Esophagus muscularis mucosa (tissue), 4 donors: ENCODE measurements at regions not wholly inside any gene's neighbourhood (a gene's known extent, or its start where the extent isn't known, plus 50 kb on each side); places are given as distances from the start of the nearest gene placed in this dataset.

Source experiments
- DNase-seq: peaks from one replicate; pipeline ENCODE4 v3.0.0-alpha.2; 2017; ENCODE audit errors: extremely low spot score
- H3K27ac ChIP-seq, 4 donors: fragments of 200-600 bp; sonication (generic); replicated peaks in 1 of 4; 1 replicate in 3 of 4; 2 replicates in 1 of 4; pipeline ENCODE4 v1.5.1; 2016 to 2019; ENCODE audit warnings: mild to moderate bottlenecking in 1 of 4
- H3K27me3 ChIP-seq, 4 donors: fragments of 200-600 bp; sonication (generic); one replicate each; pipeline versions ENCODE4 v1.5.1 to v1.6.0; 2016 to 2019
- H3K36me3 ChIP-seq, 4 donors: fragments of 200-600 bp; sonication (generic); one replicate each; pipeline ENCODE4 v1.5.1; 2016 to 2019
- H3K4me1 ChIP-seq, 4 donors: fragments of 200-600 bp; sonication (generic); one replicate each; pipeline ENCODE4 v1.5.1; 2016 to 2019
- H3K4me3 ChIP-seq, 4 donors: fragments of 200-600 bp; sonication (generic); 1 replicate in 2 of 4; 2 replicates in 2 of 4; pipeline ENCODE4 v1.5.1; 2016 to 2019; ENCODE audit warnings: mild to moderate bottlenecking in 4 of 4, moderate library complexity in 1 of 4
- H3K9me3 ChIP-seq, 4 donors: fragments of 200-600 bp; sonication (generic); 1 replicate in 3 of 4; 2 replicates in 1 of 4; pipeline ENCODE4 v1.5.1; 2016 to 2019
- EP300 ChIP-seq: sonication (generic); formaldehyde crosslinking; IDR thresholded peaks from one replicate; pipeline ENCODE4 v1.6.1; 2017; ENCODE audit warnings: antibody characterized with exemption
- POLR2A ChIP-seq: fragments of 450-650 bp; IDR thresholded peaks from one replicate; pipeline ENCODE4 v1.6.1; 2017; ENCODE audit warnings: antibody characterized with exemption, moderate library complexity, mild to moderate bottlenecking, low read depth
- POLR2AphosphoS5 ChIP-seq, 2 donors: sonication (generic); formaldehyde crosslinking; IDR thresholded peaks; one replicate each; pipeline ENCODE4 v1.6.1; 2017; ENCODE audit warnings: antibody characterized with exemption in 2 of 2
- WGBS: methylation state at CpG from one replicate; pipeline ENCODE4 v1.1.5; 2018; 5-methylcytosine and 5-hydroxymethylcytosine counted together
- intact Hi-C: fragments of 100-400 bp; cut with DNase I; formaldehyde crosslinking; loops from one replicate; pipeline ENCODE4 v1.15.1; 2023
- TF ChIP-seq, protein P1 (sequence below), 3 experiments: fragments of 200-600 bp in 2 of 3; fragments of 450-650 bp in 1 of 3; sonication (generic) in 2 of 3; IDR thresholded peaks; one replicate each; pipeline ENCODE4 v1.5.1; 2017 to 2019; ENCODE audit warnings: antibody characterized with exemption in 3 of 3, mild to moderate bottlenecking in 2 of 3, moderate library complexity in 1 of 3

DNA sequence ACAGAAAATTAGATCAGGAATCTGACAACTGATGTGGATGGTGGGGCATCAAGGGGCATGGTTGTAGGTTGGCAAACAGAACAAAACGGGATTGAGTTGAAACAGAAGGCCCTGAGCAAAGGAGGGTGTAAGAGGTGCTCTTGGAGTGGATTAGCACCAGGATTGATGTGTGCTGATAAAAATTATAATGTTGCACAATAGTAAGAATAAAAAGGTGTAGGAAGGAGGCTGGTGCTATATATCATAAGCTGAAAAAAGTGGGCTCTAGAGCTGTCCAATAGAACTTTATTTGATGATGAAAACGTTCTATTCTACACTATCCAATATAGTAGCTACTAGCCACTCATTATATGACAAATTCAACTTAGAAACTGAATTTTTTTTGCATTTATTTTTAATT is 263.1 kb upstream of the GYPC start:
- Histone ChIP-seq H3K27me3 (no peaks in the 10 kb centered on the region), H3K27ac (no peak overlapping the region), H3K36me3 (no peaks in the 10 kb centered on the region), H3K9me3 (no peaks in the 10 kb centered on the region), H3K4me1 (no peaks in the 10 kb centered on the region), H3K4me3 (no peak overlapping the region)
- intact Hi-C loops: no loop called here
- TF ChIP-seq POLR2A: no peak
- TF ChIP-seq, protein P1, sequence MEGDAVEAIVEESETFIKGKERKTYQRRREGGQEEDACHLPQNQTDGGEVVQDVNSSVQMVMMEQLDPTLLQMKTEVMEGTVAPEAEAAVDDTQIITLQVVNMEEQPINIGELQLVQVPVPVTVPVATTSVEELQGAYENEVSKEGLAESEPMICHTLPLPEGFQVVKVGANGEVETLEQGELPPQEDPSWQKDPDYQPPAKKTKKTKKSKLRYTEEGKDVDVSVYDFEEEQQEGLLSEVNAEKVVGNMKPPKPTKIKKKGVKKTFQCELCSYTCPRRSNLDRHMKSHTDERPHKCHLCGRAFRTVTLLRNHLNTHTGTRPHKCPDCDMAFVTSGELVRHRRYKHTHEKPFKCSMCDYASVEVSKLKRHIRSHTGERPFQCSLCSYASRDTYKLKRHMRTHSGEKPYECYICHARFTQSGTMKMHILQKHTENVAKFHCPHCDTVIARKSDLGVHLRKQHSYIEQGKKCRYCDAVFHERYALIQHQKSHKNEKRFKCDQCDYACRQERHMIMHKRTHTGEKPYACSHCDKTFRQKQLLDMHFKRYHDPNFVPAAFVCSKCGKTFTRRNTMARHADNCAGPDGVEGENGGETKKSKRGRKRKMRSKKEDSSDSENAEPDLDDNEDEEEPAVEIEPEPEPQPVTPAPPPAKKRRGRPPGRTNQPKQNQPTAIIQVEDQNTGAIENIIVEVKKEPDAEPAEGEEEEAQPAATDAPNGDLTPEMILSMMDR (IDR thresholded peaks at IDR 0.05): no peak
- TF ChIP-seq POLR2AphosphoS5 (IDR thresholded peaks at IDR 0.05): no peak
- TF ChIP-seq EP300: no peak
- 78% methylated on average over 2 of the region's 2 CpGs for WGBS
- no peak for DNase-seq

DNA sequence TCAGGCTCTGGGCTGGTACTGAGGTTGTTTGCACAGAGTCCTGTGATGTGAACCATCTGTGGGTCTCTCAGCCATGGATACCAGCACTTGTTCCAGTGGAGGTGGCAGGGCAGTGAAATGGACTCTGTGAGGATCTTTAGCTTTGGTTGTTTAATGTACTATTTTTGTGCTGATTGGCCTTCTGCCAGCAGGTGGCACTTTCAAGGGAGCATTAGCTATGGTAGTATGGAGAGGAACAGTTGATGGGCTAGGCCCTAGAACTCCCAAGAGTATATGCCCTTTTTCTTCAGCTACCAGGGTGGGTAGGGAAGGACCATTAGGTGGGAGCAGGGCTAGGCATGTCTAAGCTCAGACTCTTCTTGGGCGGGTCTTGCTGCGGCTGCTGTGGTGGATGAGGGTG is 257.0 kb upstream of the GYPC start:
- Histone ChIP-seq H3K9me3 (no peaks in the 10 kb centered on the region), H3K4me1 (no peaks in the 10 kb centered on the region), H3K27ac (no peak overlapping the region), H3K4me3 (no peak overlapping the region), H3K36me3 (no peaks in the 10 kb centered on the region), H3K27me3 (no peaks in the 10 kb centered on the region)
- 100% methylated on average over 2 of the region's 2 CpGs for WGBS
- intact Hi-C loops: no loop called here
- DNase-seq: no peak
- TF ChIP-seq POLR2A (no peak), POLR2AphosphoS5 (IDR thresholded peaks at IDR 0.05) (no peak), EP300 (no peak)
- TF ChIP-seq, protein P1 (IDR thresholded peaks at IDR 0.05): no peak

DNA sequence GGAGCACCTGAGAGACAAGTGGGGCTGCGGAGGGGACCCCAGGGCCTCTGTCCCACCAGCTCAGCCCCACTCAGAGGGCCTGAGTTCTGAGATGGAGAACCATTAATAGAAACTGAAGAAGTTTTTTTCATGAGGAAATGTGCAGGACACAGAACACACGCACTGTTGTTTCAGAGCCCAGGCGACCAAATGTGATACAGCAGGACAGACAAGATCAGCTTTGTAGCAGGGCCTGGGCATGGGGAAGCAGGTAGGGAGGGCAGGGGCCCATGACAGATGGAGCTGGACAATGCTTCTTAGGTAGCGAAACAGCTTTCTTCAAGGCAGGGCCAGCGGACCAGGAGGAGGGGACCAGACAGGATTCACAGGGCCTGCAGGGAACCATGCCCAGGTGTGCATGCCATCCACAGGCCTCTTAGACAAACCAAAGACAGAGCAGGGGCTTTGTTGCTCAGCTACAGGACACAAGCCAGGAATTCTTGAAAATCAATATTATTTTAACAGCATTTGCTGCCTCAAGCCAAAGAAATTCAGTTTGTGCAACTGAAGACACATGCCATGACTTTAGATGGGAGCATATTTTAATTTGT is 252.8 kb upstream of the GYPC start:
- Histone ChIP-seq H3K27me3 (no peaks in the 10 kb centered on the region), H3K9me3 (no peaks in the 10 kb centered on the region), H3K4me1 (no peaks in the 10 kb centered on the region), H3K4me3 (no peak overlapping the region), H3K36me3 (no peaks in the 10 kb centered on the region), H3K27ac (no peak overlapping the region)
- intact Hi-C loops: no loop called here
- 88% methylated on average over 5 of the region's 5 CpGs for WGBS
- no peak for TF ChIP-seq EP300
- TF ChIP-seq POLR2AphosphoS5 (IDR thresholded peaks at IDR 0.05): no peak
- no peak for TF ChIP-seq POLR2A
- TF ChIP-seq, protein P1 (IDR thresholded peaks at IDR 0.05): no peak
- no peak for DNase-seq

DNA sequence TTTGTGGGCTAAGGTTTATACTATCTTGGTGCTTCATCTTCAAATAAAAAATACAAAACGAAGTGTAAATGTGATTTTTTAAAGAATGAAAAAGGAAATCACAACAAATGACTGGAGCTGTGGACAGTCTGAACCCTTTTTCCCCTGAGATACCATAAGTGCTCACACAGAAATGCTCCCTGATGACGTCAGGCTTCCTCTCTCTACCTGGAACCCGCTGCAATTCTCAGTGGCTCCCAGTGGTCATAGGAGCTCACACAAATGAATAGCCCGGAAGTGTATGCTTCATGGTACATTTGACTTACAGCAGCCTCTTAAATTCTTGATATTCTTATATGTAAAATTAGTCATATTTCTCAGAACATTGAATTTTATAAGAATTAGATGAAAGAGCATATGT is 249.7 kb upstream of the GYPC start:
- intact Hi-C loops: no loop called here
- Histone ChIP-seq H3K27ac (no peak overlapping the region), H3K27me3 (no peaks in the 10 kb centered on the region), H3K4me3 (no peak overlapping the region), H3K36me3 (no peaks in the 10 kb centered on the region), H3K9me3 (no peaks in the 10 kb centered on the region), H3K4me1 (no peaks in the 10 kb centered on the region)
- DNase-seq: no peak
- 93% methylated on average over 4 of the region's 4 CpGs for WGBS
- TF ChIP-seq POLR2A (no peak), POLR2AphosphoS5 (IDR thresholded peaks at IDR 0.05) (no peak), EP300 (no peak)
- TF ChIP-seq, protein P1 (IDR thresholded peaks at IDR 0.05): no peak

DNA sequence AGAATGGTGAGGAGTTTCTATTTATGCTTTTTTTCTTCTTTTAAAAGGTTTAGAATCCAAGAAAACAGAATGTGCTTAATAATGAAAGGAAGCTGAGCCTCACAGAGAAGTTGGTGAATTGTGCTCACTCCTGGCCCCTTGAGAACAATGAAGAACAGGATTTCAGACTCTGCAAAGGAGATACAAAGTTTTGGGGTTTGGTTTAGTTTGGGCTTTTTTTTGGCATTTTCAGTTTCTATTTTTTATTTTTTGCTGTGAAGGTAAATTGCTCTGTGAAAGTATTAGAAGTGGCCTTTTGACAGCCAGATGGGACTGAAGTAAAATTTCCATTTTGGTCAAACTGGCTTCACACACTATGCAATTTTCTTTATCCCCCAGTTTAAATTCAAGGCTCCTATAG is 247.3 kb upstream of the GYPC start:
- no peak for DNase-seq
- intact Hi-C loops: no loop called here
- Histone ChIP-seq H3K36me3 (no peaks in the 10 kb centered on the region), H3K4me3 (no peak overlapping the region), H3K4me1 (no peaks in the 10 kb centered on the region), H3K27me3 (no peaks in the 10 kb centered on the region), H3K9me3 (no peaks in the 10 kb centered on the region), H3K27ac (no peak overlapping the region)
- TF ChIP-seq, protein P1 (IDR thresholded peaks at IDR 0.05): no peak
- no peak for TF ChIP-seq POLR2A
- no peak for TF ChIP-seq POLR2AphosphoS5 (IDR thresholded peaks at IDR 0.05)
- no peak for TF ChIP-seq EP300
